ENCODE measurements at regions not wholly inside any gene's neighbourhood (a gene's known extent, or its start where the extent isn't known, plus 50 kb on each side); places are given as distances from the start of the nearest gene placed in this dataset.

GRCh38 chr5:93236807-93237421, 344.1 kb downstream of the NR2F1-AS1 start:
- Histone ChIP-seq H4K20me1 (ENCODE audit: insufficient read depth, low read length) (no peaks in the 10 kb centered on the region), H3K9ac (ENCODE audit: low read length) (no peak overlapping the region), H3K9me3 (ENCODE audit: insufficient read depth, low read length) (no peaks in the 10 kb centered on the region), H2AFZ (ENCODE audit: low read depth, low read length) (no peak overlapping the region), H3K4me3 (ENCODE audit: low read length) (no peak overlapping the region), H3K27me3 (ENCODE audit: low read depth, low read length) (no peaks in the 10 kb centered on the region), H3K27ac (ENCODE audit: low read length) (no peak overlapping the region), H3K4me1 (ENCODE audit: low read length) (peaks cover 16% of the 10 kb centered on the region), H3K36me3 (replicated peaks; ENCODE audit: low read depth, low read length) (no peaks in the 10 kb centered on the region), H3K79me2 (ENCODE audit: low read length) (no peaks in the 10 kb centered on the region), H3K4me2 (ENCODE audit: low read length) (no peak overlapping the region)
- no peak for TF ChIP-seq EZH2phosphoT487 (IDR thresholded peaks at IDR 0.05; ENCODE audit: low read depth)
- TF ChIP-seq, protein P1, sequence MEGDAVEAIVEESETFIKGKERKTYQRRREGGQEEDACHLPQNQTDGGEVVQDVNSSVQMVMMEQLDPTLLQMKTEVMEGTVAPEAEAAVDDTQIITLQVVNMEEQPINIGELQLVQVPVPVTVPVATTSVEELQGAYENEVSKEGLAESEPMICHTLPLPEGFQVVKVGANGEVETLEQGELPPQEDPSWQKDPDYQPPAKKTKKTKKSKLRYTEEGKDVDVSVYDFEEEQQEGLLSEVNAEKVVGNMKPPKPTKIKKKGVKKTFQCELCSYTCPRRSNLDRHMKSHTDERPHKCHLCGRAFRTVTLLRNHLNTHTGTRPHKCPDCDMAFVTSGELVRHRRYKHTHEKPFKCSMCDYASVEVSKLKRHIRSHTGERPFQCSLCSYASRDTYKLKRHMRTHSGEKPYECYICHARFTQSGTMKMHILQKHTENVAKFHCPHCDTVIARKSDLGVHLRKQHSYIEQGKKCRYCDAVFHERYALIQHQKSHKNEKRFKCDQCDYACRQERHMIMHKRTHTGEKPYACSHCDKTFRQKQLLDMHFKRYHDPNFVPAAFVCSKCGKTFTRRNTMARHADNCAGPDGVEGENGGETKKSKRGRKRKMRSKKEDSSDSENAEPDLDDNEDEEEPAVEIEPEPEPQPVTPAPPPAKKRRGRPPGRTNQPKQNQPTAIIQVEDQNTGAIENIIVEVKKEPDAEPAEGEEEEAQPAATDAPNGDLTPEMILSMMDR (IDR thresholded peaks at IDR 0.05; ENCODE audit: low read depth, low read length): no peak

GRCh38 chr5:93235761-93236160, 345.3 kb downstream of the NR2F1-AS1 start:
- Histone ChIP-seq H3K27me3 (ENCODE audit: low read depth, low read length) (no peaks in the 10 kb centered on the region), H3K4me1 (ENCODE audit: low read length) (peaks cover 12% of the 10 kb centered on the region), H3K9me3 (ENCODE audit: insufficient read depth, low read length) (no peaks in the 10 kb centered on the region), H3K27ac (ENCODE audit: low read length) (no peak overlapping the region), H3K4me2 (ENCODE audit: low read length) (no peak overlapping the region), H2AFZ (ENCODE audit: low read depth, low read length) (no peak overlapping the region), H4K20me1 (ENCODE audit: insufficient read depth, low read length) (no peaks in the 10 kb centered on the region), H3K36me3 (replicated peaks; ENCODE audit: low read depth, low read length) (no peaks in the 10 kb centered on the region), H3K4me3 (ENCODE audit: low read length) (no peak overlapping the region), H3K9ac (ENCODE audit: low read length) (no peak overlapping the region), H3K79me2 (ENCODE audit: low read length) (no peaks in the 10 kb centered on the region)
- TF ChIP-seq EZH2phosphoT487 (IDR thresholded peaks at IDR 0.05; ENCODE audit: low read depth): no peak
- TF ChIP-seq, protein P1 (IDR thresholded peaks at IDR 0.05; ENCODE audit: low read depth, low read length): no peak

DNA sequence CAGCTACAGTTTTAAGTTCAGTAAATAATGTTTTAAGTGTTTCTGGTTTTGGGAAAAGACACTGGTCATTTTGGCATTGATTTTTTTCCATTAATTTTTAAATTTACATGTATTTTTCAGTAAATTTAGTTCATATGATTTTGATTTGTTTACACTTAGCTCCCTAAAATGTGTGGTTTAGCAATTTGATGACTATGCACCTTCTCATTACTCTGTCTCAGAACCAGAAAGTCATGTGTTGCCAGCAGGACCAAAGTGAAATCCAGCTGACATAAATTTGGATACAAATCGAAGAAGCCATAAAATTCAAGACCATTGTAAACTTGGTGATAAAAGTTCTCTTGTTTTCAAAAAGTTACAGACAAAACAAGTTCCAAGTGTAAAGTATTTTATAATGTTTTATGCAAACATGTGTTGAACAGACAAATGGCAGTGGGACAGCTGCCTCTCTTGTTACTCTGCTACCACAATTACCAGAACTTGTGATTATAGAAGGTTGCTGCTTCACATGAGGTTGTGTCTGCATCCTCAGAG, 354.8 kb downstream of the NR2F1-AS1 start:
- Histone ChIP-seq H3K9ac (ENCODE audit: low read length) (no peak overlapping the region), H3K27me3 (ENCODE audit: low read depth, low read length) (no peaks in the 10 kb centered on the region), H3K36me3 (replicated peaks; ENCODE audit: low read depth, low read length) (no peaks in the 10 kb centered on the region), H2AFZ (ENCODE audit: low read depth, low read length) (no peak overlapping the region), H3K4me3 (ENCODE audit: low read length) (no peak overlapping the region), H3K9me3 (ENCODE audit: insufficient read depth, low read length) (no peaks in the 10 kb centered on the region), H3K4me1 (ENCODE audit: low read length) (no peaks in the 10 kb centered on the region), H3K4me2 (ENCODE audit: low read length) (no peak overlapping the region), H4K20me1 (ENCODE audit: insufficient read depth, low read length) (no peaks in the 10 kb centered on the region), H3K79me2 (ENCODE audit: low read length) (no peaks in the 10 kb centered on the region), H3K27ac (ENCODE audit: low read length) (no peak overlapping the region)
- TF ChIP-seq EZH2phosphoT487 (IDR thresholded peaks at IDR 0.05; ENCODE audit: low read depth): no peak
- TF ChIP-seq, protein P1 (IDR thresholded peaks at IDR 0.05; ENCODE audit: low read depth, low read length): no peak

DNA sequence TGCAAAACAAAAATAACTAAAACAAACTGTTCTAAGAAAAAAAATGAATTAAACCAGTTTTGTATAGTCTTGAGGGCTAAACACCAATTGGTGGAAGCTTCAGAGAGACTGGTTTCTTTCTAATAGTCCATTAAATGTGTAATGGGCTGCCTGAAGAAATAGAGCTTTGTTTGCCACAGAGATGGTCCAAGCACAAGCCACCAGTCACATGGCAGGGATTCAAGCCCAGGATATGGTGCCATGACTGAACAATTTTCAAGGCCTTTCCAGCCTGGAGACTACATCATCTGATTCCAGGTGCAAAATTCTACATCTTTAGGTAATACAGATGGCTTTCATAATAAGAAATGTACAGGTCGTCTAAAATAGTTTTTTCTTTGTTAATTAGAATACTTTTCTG, 355.3 kb downstream of the NR2F1-AS1 start:
- Histone ChIP-seq H3K9ac (ENCODE audit: low read length) (no peak overlapping the region), H3K9me3 (ENCODE audit: insufficient read depth, low read length) (no peaks in the 10 kb centered on the region), H3K27ac (ENCODE audit: low read length) (no peak overlapping the region), H3K4me3 (ENCODE audit: low read length) (no peak overlapping the region), H3K27me3 (ENCODE audit: low read depth, low read length) (no peaks in the 10 kb centered on the region), H3K36me3 (replicated peaks; ENCODE audit: low read depth, low read length) (no peaks in the 10 kb centered on the region), H2AFZ (ENCODE audit: low read depth, low read length) (no peak overlapping the region), H3K4me1 (ENCODE audit: low read length) (no peaks in the 10 kb centered on the region), H3K79me2 (ENCODE audit: low read length) (no peaks in the 10 kb centered on the region), H4K20me1 (ENCODE audit: insufficient read depth, low read length) (no peaks in the 10 kb centered on the region), H3K4me2 (ENCODE audit: low read length) (no peak overlapping the region)
- TF ChIP-seq, protein P1 (IDR thresholded peaks at IDR 0.05; ENCODE audit: low read depth, low read length): no peak
- no peak for TF ChIP-seq EZH2phosphoT487 (IDR thresholded peaks at IDR 0.05; ENCODE audit: low read depth)

All from OCI-LY3 (cell line).